LNCaP clone FGC (cell line): ENCODE measurements at regions not wholly inside any gene's neighbourhood (a gene's known extent, or its start where the extent isn't known, plus 50 kb on each side); places are given as distances from the start of the nearest gene placed in this dataset.
"Not testable (repeated sequence)": the region's sequence is repeated elsewhere in the genome, so short reads cannot be mapped to it uniquely, and the experiment has no call there.

ENCODE experiments used
- DNase-seq: peaks from one replicate; pipeline ENCODE4 v3.0.0-alpha.2; 2011; ENCODE audit warnings: low read depth
- H3K4me3 ChIP-seq: 2 replicates; pipeline ENCODE4 v1.5.1; 2011; ENCODE audit warnings: mild to moderate bottlenecking, low read depth, low read length, control low read depth
- CTCF ChIP-seq: IDR thresholded peaks from 2 replicates; pipeline ENCODE4 v1.5.1; 2012; ENCODE audit warnings: mild to moderate bottlenecking; ENCODE audit not compliant: control insufficient read depth, insufficient read depth; ENCODE audit errors: extremely low read depth

DNA sequence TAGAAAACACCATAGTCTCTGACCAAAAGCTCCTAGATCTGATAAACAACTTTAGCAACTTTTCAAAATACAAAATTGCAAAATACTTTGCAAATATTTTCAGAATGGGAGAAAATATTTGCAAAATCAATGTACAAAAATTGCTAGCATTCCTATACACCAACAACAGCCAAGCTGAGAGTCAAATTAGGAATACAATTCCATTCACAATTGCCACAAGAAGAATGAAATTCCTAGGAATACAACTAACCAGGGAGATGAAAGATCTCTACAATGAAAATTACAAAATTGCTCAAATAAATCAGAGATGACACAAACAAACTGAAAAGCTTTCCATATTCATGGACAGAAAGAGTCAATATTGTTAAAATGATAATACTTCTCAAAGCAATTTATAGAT lies 327.0 kb upstream of the ZC3H15 start:
- no peak for DNase-seq
- no peak overlapping the region for H3K4me3 ChIP-seq
- TF ChIP-seq CTCF = no peak

DNA sequence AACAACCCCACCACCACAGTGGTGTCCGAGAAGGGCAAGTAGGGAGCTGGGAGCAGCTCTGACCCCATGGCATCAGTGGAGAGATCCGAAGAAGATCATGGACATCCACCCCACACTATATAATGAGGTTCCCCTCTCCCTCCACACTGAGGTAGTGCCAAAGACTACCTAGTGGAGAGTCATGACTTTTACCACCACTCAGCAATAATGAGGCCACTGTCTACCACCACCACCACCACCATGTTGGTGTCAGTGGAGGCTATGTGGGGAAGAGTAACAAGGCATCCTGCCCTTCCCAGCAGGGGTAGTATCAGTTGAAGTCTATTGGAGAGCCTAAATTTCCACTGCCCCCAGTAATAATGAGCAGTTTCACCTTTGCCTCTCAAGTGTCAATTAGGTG lies 321.7 kb upstream of the ZC3H15 start:
- no peak overlapping the region for H3K4me3 ChIP-seq
- TF ChIP-seq CTCF = no peak
- no peak for DNase-seq

DNA sequence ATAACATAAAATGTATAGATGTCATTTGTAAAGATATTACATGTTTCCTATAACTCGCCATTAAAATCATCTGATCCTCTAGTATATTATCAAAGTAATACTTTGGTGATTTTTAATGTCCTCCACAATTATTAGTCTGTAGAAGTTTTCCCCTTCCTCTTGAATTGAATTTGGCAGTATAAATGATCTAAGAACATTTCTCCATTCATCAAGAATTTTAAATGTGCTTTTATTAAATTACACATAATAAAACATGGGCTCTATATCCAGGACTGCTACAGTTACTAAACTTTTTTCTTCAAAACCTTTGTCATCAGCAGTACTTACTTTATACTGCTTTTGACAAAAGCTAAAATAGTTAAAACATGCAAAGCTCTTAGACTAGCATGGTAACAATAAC lies 315.4 kb upstream of the ZC3H15 start:
- TF ChIP-seq CTCF = no peak
- H3K4me3 ChIP-seq = no peak overlapping the region
- no peak for DNase-seq

- TF ChIP-seq CTCF = no peak
- H3K4me3 ChIP-seq = no peak overlapping the region
- no peak for DNase-seq
Measured at GRCh38 chr2:186181625-186182024, 304.4 kb upstream of the ZC3H15 start.

DNA sequence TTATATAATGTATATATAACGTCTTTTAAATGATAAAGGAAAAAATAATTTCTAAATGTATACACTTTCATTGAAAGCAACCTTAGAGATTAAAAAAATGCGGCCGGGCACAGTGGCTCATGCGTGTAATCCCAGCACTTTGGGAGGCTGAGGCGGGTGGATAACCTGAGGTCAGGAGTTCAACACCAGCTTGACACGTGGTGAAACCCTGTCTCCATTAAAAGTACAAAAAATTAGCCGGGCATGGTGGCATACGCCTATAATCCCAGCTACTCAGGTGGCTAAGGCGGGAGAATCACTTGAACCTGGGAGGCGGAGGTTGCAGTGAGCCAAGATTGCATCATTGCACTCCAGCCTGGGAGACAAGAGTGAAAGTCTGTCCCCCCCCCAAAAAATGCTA lies 303.7 kb upstream of the ZC3H15 start:
- DNase-seq, H3K4me3 ChIP-seq: not testable (repeated sequence)

GRCh38 chr2:186183406-186183805 lies 302.7 kb upstream of the ZC3H15 start:
- no peak for DNase-seq
- TF ChIP-seq CTCF = no peak
- no peak overlapping the region for H3K4me3 ChIP-seq

DNA sequence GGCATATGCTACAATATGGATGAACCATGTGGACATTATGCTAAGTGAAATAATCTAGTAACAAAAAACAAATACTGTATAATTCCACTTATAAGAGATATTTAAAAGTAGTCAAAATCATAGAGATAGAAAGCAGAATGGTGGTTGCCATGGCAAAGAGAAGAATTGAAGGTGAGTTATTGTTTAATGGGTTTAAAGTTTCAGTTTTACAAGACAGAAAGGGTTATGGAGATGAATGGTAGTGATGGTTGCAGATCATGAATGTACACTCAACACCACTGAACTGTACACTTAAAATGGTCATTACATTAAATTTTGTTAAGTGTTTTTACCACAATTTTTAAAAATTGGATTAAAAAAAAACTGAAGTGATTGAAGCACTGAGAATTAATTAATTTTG lies 298.2 kb upstream of the ZC3H15 start:
- TF ChIP-seq CTCF = no peak
- DNase-seq = no peak
- no peak overlapping the region for H3K4me3 ChIP-seq

DNA sequence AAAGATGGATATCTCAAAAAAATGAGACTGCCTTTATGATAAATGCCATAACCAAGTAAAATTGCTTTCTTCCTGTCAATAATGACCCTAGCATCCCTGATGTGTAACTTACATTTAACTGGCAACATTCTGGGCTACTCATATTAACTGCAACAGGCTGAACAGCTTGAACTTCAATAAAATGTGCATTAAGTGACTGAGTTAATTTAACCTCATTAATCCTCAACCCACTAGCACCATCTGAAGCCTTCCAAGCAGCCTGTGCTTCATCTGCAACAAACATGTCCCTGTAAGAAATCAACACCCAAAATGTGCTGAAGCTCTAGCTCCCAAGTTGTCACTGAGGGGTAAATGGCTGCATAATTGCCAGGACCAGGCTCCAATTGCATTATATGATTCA lies 296.2 kb upstream of the ZC3H15 start:
- no peak for TF ChIP-seq CTCF
- no peak overlapping the region for H3K4me3 ChIP-seq
- no peak for DNase-seq
